Endothelial cell of umbilical vein (primary cell): ENCODE measurements at regions not wholly inside any gene's neighbourhood (a gene's known extent, or its start where the extent isn't known, plus 50 kb on each side); places are given as distances from the start of the nearest gene placed in this dataset.

Source experiments
- BruUV-seq: library from RNA; stranded (reverse); fragments of 400-500 nt; replicated peaks from 2 replicates; lab custom pipeline; 2021; lab: Mats Ljungman, UMichigan
- CTCF ChIA-PET: fragments of 300-600, 350-600 bp; sonication (Branson Sonifier 250); formaldehyde crosslinking; loops from one replicate; lab custom pipeline; 2021; ENCODE audit warnings: antibody characterized with exemption, inconsistent platforms; lab: Charles Lee
- POLR2A ChIA-PET: fragments of 300-600, 350-600 bp; sonication (Branson Sonifier 250); formaldehyde crosslinking; loops from one replicate; lab custom pipeline; 2021; ENCODE audit warnings: antibody characterized with exemption, inconsistent platforms; lab: Charles Lee
- DNase-seq: peaks from one replicate; pipeline ENCODE4 v3.0.0-alpha.2; 2011; ENCODE audit warnings: low read depth, low spot score
- FAIRE-seq: peaks from 2 replicates; lab custom pipeline; 2011; peaks lifted over from hg19 to GRCh38; lab: Jason Lieb, UNC
- H2AFZ ChIP-seq: 2 replicates; pipeline ENCODE4 v1.6.0; 2012; ENCODE audit warnings: low read depth, low read length, control low read depth, inconsistent platforms
- H3K27ac ChIP-seq: 2 replicates; pipeline ENCODE4 v1.5.1; 2011; ENCODE audit warnings: low read depth, mild to moderate bottlenecking, control low read depth, low read length, moderate library complexity; ENCODE audit not compliant: insufficient read depth
- H3K27me3 ChIP-seq, 2 experiments: 2 replicates each; pipeline versions ENCODE4 v1.6.0 to v1.6.1; 2011; ENCODE audit warnings: low read length in 2 of 2, mixed read lengths in 1 of 2; ENCODE audit not compliant: control insufficient read depth in 2 of 2, insufficient read depth in 2 of 2
- H3K36me3 ChIP-seq, 2 experiments: 2 replicates in 1 of 2; 3 replicates in 1 of 2; pipeline ENCODE4 v1.5.1; 2011; ENCODE audit warnings: low read length in 2 of 2, mild to moderate bottlenecking in 1 of 2, moderate library complexity in 1 of 2; ENCODE audit not compliant: control insufficient read depth in 2 of 2, insufficient read depth in 2 of 2; ENCODE audit errors: extremely low read depth in 1 of 2
- H3K4me1 ChIP-seq: 3 replicates; pipeline ENCODE4 v1.5.1; 2011; ENCODE audit warnings: mild to moderate bottlenecking, low read length; ENCODE audit not compliant: control insufficient read depth, insufficient read depth; ENCODE audit errors: extremely low read depth
- H3K4me2 ChIP-seq: 2 replicates; pipeline ENCODE4 v1.6.1; 2011; ENCODE audit warnings: low read length, control low read depth, mixed read lengths; ENCODE audit not compliant: insufficient read depth
- H3K4me3 ChIP-seq, 3 experiments: fragments of 200-600 bp in 1 of 3; sonication (generic), shearing (Covaris generic) in 1 of 3; replicated peaks in 1 of 3; 2 replicates each; pipeline ENCODE4 v1.5.1; 2011 to 2016; ENCODE audit warnings: control low read depth in 3 of 3, low read length in 3 of 3, mild to moderate bottlenecking in 2 of 3, inconsistent platforms in 1 of 3, low read depth in 1 of 3, moderate library complexity in 1 of 3; ENCODE audit not compliant: insufficient read depth in 1 of 3
- H3K79me2 ChIP-seq: 2 replicates; pipeline ENCODE4 v1.6.0; 2012; ENCODE audit warnings: low read length, inconsistent platforms; ENCODE audit not compliant: control insufficient read depth, insufficient read depth
- H3K9ac ChIP-seq: replicated peaks from 2 replicates; pipeline ENCODE3; 2011; ENCODE audit warnings: low read length, control low read depth; ENCODE audit not compliant: insufficient read depth; ENCODE audit errors: extremely low read depth
- H3K9me1 ChIP-seq: replicated peaks from 3 replicates; pipeline ENCODE4 v1.6.0; 2011; ENCODE audit warnings: mild to moderate bottlenecking, low read length; ENCODE audit not compliant: control insufficient read depth, insufficient read depth; ENCODE audit errors: extremely low read depth
- H3K9me3 ChIP-seq: replicated peaks from 2 replicates; pipeline ENCODE4 v1.5.1; 2012; ENCODE audit warnings: low read length, inconsistent platforms; ENCODE audit not compliant: control insufficient read depth, insufficient read depth
- H4K20me1 ChIP-seq: replicated peaks from 2 replicates; pipeline ENCODE3; 2011; ENCODE audit warnings: mild to moderate bottlenecking, low read length; ENCODE audit not compliant: control insufficient read depth, insufficient read depth; ENCODE audit errors: extremely low read depth
- EZH2 ChIP-seq: IDR thresholded peaks from 2 replicates; pipeline ENCODE4 v1.6.1; 2012; ENCODE audit warnings: borderline replicate concordance, low read depth, mild to moderate bottlenecking, moderate library complexity, low read length, inconsistent platforms; ENCODE audit not compliant: severe bottlenecking
- GATA2 ChIP-seq: IDR thresholded peaks from 2 replicates; pipeline ENCODE4 v1.7.0; 2011; ENCODE audit warnings: low read depth, mild to moderate bottlenecking, moderate library complexity, mixed read lengths, low read length; ENCODE audit not compliant: insufficient read length, insufficient read depth
- MYC ChIP-seq: IDR thresholded peaks from one replicate; pipeline ENCODE4 v1.6.1; 2011; ENCODE audit warnings: mild to moderate bottlenecking, low read depth, low read length
- POLR2A ChIP-seq: IDR thresholded peaks from 2 replicates; pipeline ENCODE4 v1.6.1; 2012; ENCODE audit warnings: low read depth, mild to moderate bottlenecking, control low read depth, low read length
- POLR2AphosphoS5 ChIP-seq: IDR thresholded peaks from 2 replicates; pipeline ENCODE4 v1.6.1; 2012; ENCODE audit warnings: low read depth, mild to moderate bottlenecking, control low read depth, low read length, moderate library complexity; ENCODE audit not compliant: insufficient read depth
- dilution Hi-C: fragments of 300-500 bp; cut with MboI; formaldehyde crosslinking; loops from one replicate; pipeline ENCODE4 v1.15.0; 2019; ENCODE audit warnings: low sequenced_read_pairs; ENCODE audit not compliant: extremely low pct_ligation_motif_present
- intact Hi-C: fragments of 100-400 bp; cut with micrococcal nuclease; formaldehyde crosslinking; loops from one replicate; pipeline ENCODE4 v1.10.0; 2022
- TF ChIP-seq, protein P1 (sequence below): IDR thresholded peaks from 2 replicates; pipeline ENCODE4 v1.6.1; 2011; ENCODE audit not compliant: insufficient read depth, insufficient read length
- TF ChIP-seq, protein P2 (sequence below), 2 donors: IDR thresholded peaks; 1 replicate in 1 of 2; 2 replicates in 1 of 2; pipeline ENCODE4 v1.5.1; 2011; ENCODE audit warnings: low read length in 2 of 2, mild to moderate bottlenecking in 2 of 2, moderate library complexity in 2 of 2, control low read depth in 1 of 2, inconsistent platforms in 1 of 2, low read depth in 1 of 2; ENCODE audit not compliant: insufficient read depth in 1 of 2; ENCODE audit errors: extremely low read depth in 1 of 2

DNA sequence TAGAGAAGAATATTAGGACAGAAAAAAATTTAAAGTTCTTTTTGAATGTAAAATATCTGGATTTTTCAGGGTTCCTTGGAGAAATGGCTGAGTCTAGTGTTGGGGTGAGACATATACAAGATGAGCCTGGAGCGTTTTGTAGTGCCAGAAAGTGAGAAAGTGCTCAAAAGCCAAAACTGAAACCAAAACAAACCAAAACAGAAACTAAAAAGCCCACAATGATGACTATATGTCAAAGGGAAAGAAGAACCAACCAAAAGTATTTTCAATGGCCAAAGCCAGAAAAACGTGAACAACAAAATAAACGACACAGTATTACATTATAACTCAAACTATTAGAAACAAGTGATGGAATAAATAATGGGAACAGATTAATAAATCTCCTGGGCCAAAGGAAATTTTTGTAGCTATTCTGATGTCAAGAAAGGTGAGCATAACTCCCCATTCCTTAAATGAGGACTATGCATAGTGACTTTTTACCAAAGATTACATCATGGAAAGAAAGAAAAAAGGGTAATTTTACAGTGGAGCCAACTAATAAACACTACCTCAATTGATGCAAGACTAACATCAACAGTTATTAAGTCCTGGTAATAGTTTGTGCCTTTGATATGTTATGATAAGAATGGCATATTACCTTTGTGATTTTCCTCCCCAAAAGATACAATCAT lies 1137.6 kb downstream of the C4orf33 start:
- ChIA-PET POLR2A (no interaction called here), CTCF (interaction anchor here (1.5 kb wide), 1 partner anchor 9 kb away, joined by 3 read pairs; no protein-coding TSS in a partner anchor)
- TF ChIP-seq, protein P1, sequence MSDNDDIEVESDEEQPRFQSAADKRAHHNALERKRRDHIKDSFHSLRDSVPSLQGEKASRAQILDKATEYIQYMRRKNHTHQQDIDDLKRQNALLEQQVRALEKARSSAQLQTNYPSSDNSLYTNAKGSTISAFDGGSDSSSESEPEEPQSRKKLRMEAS = no peak
- TF ChIP-seq GATA2 (no peak), POLR2A (no peak), POLR2AphosphoS5 (no peak), EZH2 (no peak), MYC (no peak)
- TF ChIP-seq, protein P2, sequence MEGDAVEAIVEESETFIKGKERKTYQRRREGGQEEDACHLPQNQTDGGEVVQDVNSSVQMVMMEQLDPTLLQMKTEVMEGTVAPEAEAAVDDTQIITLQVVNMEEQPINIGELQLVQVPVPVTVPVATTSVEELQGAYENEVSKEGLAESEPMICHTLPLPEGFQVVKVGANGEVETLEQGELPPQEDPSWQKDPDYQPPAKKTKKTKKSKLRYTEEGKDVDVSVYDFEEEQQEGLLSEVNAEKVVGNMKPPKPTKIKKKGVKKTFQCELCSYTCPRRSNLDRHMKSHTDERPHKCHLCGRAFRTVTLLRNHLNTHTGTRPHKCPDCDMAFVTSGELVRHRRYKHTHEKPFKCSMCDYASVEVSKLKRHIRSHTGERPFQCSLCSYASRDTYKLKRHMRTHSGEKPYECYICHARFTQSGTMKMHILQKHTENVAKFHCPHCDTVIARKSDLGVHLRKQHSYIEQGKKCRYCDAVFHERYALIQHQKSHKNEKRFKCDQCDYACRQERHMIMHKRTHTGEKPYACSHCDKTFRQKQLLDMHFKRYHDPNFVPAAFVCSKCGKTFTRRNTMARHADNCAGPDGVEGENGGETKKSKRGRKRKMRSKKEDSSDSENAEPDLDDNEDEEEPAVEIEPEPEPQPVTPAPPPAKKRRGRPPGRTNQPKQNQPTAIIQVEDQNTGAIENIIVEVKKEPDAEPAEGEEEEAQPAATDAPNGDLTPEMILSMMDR (IDR thresholded peaks at IDR 0.05; ENCODE audit: extremely low read depth in 1 of 2, insufficient read depth in 1 of 2, low read depth in 1 of 2, low read length in 2 of 2) = no peak
- Histone ChIP-seq H3K9me1 (no peaks in the 10 kb centered on the region), H2AFZ (no peak overlapping the region), H3K4me3 (no peak overlapping the region), H3K36me3 (no peaks in the 10 kb centered on the region), H3K4me1 (peaks cover 4% of the 10 kb centered on the region), H3K79me2 (no peaks in the 10 kb centered on the region), H3K4me2 (no peak overlapping the region), H4K20me1 (no peaks in the 10 kb centered on the region), H3K9me3 (no peaks in the 10 kb centered on the region), H3K27me3 (no peaks in the 10 kb centered on the region), H3K27ac (no peak overlapping the region), H3K9ac (no peak overlapping the region)
- dilution Hi-C loops = no loop called here
- BruUV-seq = no TSS peak
- DNase-seq (no peak), FAIRE-seq (no peak)
- intact Hi-C loops = loop anchor here (5.0 kb wide), 1 partner anchor 126 kb away; no protein-coding TSS in a partner anchor
